Iris pigment epithelial cell (primary cell): ENCODE measurements at regions not wholly inside any gene's neighbourhood (a gene's known extent, or its start where the extent isn't known, plus 50 kb on each side); places are given as distances from the start of the nearest gene placed in this dataset.

Source experiments
- DNase-seq: peaks from one replicate; pipeline ENCODE4 v3.0.0-alpha.2; 2011; ENCODE audit warnings: low read depth

- no peak for DNase-seq
These were observed 363.7 kb downstream of the CSNK1G3 start for GRCh38 chr5:123875561-123876275.

DNA sequence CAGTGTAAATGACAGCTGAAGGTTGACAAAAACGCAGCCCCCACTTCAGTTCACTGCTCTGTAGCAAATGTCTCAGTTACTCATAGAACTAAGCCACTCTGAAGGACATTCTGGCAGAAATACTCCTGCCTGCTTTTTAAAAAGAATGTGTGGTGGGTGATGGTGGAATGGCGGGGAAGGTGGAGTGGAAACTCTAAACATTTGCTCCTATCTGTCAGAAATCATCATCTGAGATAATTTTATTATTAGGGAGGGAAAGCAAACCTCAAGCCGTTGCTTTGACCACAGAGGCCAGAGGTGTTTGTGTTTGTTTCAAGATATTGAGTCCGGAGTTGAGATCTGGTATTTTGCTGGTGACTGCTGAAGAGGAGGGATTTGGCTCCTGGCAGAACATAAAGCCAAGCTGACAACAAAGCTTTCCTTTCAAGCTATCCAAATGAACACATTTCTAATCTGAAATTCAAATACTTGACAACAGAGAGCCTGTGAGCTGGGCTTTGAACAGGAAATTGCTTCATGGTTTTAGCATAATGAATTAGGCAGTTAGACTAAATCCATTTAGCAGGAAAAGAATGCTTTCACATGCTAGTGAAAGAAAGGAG is 362.7 kb downstream of the CSNK1G3 start:
- DNase-seq: peak; percentile 66

- DNase-seq: no peak
These were observed 361.9 kb downstream of the CSNK1G3 start for GRCh38 chr5:123873846-123874245.

GRCh38 chr5:123871373-123871772 is 359.4 kb downstream of the CSNK1G3 start:
- DNase-seq: no peak

DNA sequence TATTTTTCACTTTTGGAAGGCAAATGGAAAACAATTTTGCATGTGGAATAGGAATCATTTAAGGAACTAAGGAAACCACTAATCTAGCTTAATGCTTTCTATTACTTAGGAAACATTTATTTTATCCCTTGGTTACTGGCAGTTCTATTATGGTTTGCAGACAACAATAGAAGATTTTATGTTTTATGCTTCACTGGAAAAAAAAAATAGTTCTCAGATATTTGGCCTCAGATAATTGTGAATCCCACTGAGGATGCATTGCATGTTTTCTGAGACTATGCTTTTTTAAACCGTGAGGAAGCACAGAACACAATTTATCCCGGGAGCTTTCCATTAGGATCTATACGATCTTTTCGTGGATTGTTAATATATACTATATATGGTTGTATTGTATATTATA is 356.9 kb downstream of the CSNK1G3 start:
- no peak for DNase-seq

DNA sequence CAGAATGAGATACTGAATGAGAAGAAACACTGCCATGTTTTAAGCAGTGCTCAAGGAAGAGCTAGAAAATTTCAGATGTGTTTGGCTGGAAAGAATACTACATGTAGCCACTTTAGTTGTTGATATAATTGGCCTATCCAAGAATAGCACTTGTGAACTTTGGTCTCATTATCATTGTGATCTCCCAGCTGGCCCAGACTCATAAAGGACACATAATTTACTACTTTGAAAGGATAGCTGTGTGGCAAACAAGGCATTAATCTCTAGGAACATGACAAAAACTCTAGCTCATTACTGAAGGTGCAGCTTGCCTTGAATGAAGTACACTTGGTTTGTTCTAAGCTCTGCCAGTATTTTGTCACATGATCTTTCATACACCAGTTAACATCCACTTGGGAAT is 356.3 kb downstream of the CSNK1G3 start:
- DNase-seq: no peak

- no peak for DNase-seq
These were observed 353.7 kb downstream of the CSNK1G3 start for GRCh38 chr5:123865641-123866040.

GRCh38 chr5:123864578-123864977 is 352.6 kb downstream of the CSNK1G3 start:
- DNase-seq: no peak

- no peak for DNase-seq
These were observed 347.0 kb downstream of the CSNK1G3 start for GRCh38 chr5:123858938-123859337.

DNA sequence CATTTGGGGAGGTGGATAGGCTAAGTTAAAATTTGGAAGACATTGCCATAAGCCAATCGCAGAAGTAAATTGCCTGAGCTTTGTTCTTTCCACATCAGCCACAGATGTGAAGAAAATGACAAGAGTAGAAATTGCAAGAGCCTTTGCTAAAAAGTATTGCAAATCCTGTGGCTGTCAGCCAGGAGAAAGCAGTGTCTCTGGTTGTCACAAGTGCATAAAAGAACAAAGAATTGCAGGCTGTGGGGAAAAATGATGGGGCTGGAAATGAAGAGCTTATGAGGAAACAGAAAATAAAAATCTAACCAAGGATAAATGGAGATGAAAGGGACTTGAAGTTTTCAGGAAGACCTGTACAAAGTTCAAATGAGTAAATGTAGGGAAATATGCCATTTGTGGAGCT is 344.8 kb downstream of the CSNK1G3 start:
- no peak for DNase-seq

- DNase-seq: peak; percentile 14
These were observed 343.6 kb downstream of the CSNK1G3 start for GRCh38 chr5:123855609-123856008.

- DNase-seq: no peak
These were observed 333.6 kb downstream of the CSNK1G3 start for GRCh38 chr5:123845356-123846100.

DNA sequence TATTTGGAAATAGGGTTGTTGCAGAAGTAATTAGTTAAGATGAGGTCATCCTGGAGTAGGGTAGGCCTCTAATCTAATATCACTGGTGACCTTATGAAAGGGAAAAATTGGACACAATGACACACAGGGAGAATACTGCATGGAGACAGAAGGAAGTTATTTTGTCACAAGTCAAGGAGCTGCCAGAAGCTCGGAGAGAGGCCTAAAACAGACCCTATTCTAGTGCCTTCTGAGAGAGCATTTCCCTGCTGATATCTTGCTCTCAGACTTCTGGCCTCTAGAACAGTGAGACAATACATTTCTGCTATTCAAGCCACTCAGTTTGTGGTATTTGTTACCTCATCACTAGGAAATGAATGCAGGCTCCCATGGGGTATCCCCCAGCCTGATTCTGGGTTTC is 332.9 kb downstream of the CSNK1G3 start:
- peak; percentile 21 for DNase-seq

DNA sequence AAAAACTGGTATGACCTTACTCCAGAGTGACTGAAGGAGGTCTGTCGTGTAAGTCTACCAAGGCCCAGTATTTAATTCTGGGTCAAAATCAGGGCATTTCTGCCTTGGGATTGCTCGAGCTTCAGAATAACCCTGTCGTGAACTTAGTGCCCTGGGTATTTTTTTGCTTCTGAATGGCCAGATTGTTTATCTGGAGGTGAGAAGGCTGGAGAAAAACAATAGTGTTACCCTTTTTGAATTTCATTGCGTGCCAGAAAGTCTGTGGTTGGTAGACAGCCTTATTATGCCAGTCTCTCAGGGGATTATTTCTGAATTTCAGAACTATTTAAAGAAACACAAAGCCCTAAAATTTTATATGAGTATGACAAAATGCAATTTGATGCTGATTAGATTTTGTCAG is 323.4 kb downstream of the CSNK1G3 start:
- DNase-seq: no peak

GRCh38 chr5:123830575-123830974 is 318.6 kb downstream of the CSNK1G3 start:
- DNase-seq: no peak

- no peak for DNase-seq
These were observed 315.8 kb downstream of the CSNK1G3 start for GRCh38 chr5:123827811-123828210.

DNA sequence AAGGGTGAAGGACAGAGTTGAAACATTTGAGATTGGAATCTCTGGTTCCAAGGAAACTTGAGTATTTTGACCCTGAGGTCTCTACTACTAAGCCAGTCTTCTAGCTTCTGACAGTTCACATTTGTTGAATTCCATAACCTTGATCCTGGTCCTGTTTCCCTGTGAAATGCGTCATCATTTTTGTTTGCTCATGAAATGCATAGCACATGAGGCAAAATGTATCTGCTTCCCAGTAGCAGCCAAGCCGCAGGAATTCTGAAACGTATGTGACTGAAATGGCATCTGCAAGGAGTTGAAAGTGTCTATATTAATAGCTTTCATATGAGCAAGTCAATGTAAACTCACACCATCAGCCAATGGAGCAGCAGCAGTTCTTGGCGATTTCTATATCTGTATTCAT is 307.9 kb downstream of the CSNK1G3 start:
- peak; percentile 94 for DNase-seq

- DNase-seq: peak; percentile 49
These were observed 307.4 kb downstream of the CSNK1G3 start for GRCh38 chr5:123819386-123819785.

DNA sequence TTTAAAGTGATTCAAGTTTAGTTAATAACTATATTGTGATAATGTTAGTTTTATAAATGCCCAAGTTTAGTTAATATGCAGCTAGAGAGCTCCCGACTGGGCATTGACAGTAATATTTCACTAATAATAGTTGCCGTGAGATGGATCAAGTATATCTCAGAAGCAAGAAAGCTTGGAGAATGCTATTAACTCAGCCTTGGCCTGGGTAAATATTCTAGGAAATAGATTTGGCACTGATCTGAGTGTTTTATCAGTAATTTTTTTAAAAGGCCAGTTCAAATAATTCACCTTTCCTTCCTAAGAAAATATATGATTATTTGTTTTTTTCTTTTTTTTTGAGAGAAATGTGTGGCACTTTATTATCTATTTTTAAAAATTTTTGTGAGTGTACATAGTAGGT is 305.3 kb downstream of the CSNK1G3 start:
- no peak for DNase-seq

DNA sequence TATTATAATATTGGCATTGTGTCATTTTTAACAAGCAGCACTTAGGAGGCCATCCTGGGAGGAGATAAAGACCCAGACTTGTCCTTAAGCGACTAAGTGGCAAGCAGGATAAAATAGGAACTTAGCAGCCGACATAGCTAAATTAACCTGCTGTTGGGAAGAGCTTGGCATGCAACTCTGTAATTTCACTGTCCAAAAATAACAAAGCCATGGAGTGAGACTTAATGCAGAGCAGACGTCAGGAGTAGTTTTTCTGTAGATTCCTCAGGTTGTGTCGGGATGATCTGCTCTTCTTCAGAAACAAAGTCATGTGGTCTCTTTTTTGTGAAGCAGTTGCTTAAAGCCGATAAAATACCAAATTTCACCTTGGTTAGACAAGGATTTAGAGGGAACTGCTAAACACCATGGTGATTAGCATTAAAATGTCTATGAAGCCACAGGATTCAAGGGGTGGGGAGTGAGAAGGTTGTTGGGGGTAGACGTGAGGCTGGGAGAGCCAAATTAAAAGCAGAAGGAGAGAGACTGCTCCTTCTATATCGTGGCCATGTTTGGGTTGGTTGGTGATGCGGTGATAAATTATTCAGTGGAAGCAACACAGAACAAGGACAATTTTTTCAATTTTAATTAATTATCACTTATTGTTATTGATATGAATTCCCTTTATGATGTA is 303.0 kb downstream of the CSNK1G3 start:
- peak; percentile 23 for DNase-seq

- peak; percentile 39 for DNase-seq
These were observed 302.1 kb downstream of the CSNK1G3 start for GRCh38 chr5:123813937-123814624.

GRCh38 chr5:123813264-123813663 is 301.3 kb downstream of the CSNK1G3 start:
- peak; percentile 38 for DNase-seq
